GM12878 (cell line): ENCODE measurements at regions not wholly inside any gene's neighbourhood (a gene's known extent, or its start where the extent isn't known, plus 50 kb on each side); places are given as distances from the start of the nearest gene placed in this dataset.

Experiments used
- ATAC-seq: fragments of 200-7000 bp; cut with Tn5 transposase; 3 replicates; pipeline ENCODE4 v1.9.1; 2020; ENCODE audit warnings: mild to moderate bottlenecking, moderate library complexity
- BruUV-seq: library from RNA; stranded (reverse); fragments of 400-500 nt; replicated peaks from 2 replicates; lab custom pipeline; 2021; lab: Mats Ljungman, UMichigan
- CTCF ChIA-PET: fragments of 300-600 bp; sonication (Branson Sonifier 250); formaldehyde crosslinking; extraction: SDS; loops from one replicate; lab custom pipeline; 2021; ENCODE audit warnings: inconsistent platforms; lab: Yijun Ruan, JAX
- POLR2A ChIA-PET: fragments of 350-600 bp; formaldehyde crosslinking; extraction: SDS; loops from one replicate; lab custom pipeline; 2021; ENCODE audit warnings: inconsistent platforms; lab: Charles Lee
- RAD21 ChIA-PET: fragments of 300-600 bp; sonication (Branson Sonifier 250); formaldehyde crosslinking; loops from one replicate; lab custom pipeline; 2023; ENCODE audit warnings: antibody characterized with exemption; ENCODE audit not compliant: unreplicated experiment; lab: Charles Lee
- SMC1A ChIA-PET: fragments of 300-600 bp; sonication (Branson Sonifier 250); formaldehyde crosslinking; loops from one replicate; lab custom pipeline; 2023; ENCODE audit not compliant: unreplicated experiment, uncharacterized antibody; lab: Charles Lee
- DNase-seq: peaks from one replicate; pipeline ENCODE4 v3.0.0-alpha.2; 2011; ENCODE audit warnings: low read depth, low spot score
- FAIRE-seq: peaks from 3 replicates; lab custom pipeline; 2011; peaks lifted over from hg19 to GRCh38; lab: Jason Lieb, UNC
- H2AFZ ChIP-seq: 2 replicates; pipeline ENCODE4 v1.6.0; 2011; ENCODE audit warnings: low read depth, low read length, control low read depth; ENCODE audit not compliant: control insufficient read depth
- H3K27ac ChIP-seq: 2 replicates; pipeline ENCODE4 v1.5.1; 2011; ENCODE audit warnings: control low read depth; ENCODE audit not compliant: control insufficient read depth, insufficient read depth
- H3K27me3 ChIP-seq, 2 experiments: replicated peaks in 1 of 2; 2 replicates each; pipeline versions ENCODE4 v1.6.0 to v1.6.1; 2011; ENCODE audit warnings: low read length in 1 of 2; ENCODE audit not compliant: control insufficient read depth in 2 of 2, insufficient read depth in 2 of 2
- H3K36me3 ChIP-seq, 2 experiments: 2 replicates each; pipeline ENCODE4 v1.5.1; 2011; ENCODE audit warnings: low read length in 1 of 2; ENCODE audit not compliant: control insufficient read depth in 2 of 2, insufficient read depth in 2 of 2
- H3K4me1 ChIP-seq: 2 replicates; pipeline ENCODE4 v1.6.1; 2011; ENCODE audit warnings: mild to moderate bottlenecking, low read length, moderate library complexity, mixed read lengths; ENCODE audit not compliant: control insufficient read depth, insufficient read depth
- H3K4me2 ChIP-seq: 2 replicates; pipeline ENCODE4 v1.6.0; 2011; ENCODE audit warnings: control low read depth; ENCODE audit not compliant: control insufficient read depth, insufficient read depth
- H3K4me3 ChIP-seq: fragments of 200-600 bp; sonication (generic); 2 replicates; pipeline ENCODE4 v1.5.1; 2016
- H3K79me2 ChIP-seq: 2 replicates; pipeline ENCODE4 v1.6.0; 2011; ENCODE audit warnings: low read length; ENCODE audit not compliant: control insufficient read depth, insufficient read depth
- H3K9ac ChIP-seq: 2 replicates; pipeline ENCODE4 v1.8.0; 2011; ENCODE audit warnings: low read length, control low read depth, mixed read lengths; ENCODE audit not compliant: control insufficient read depth, insufficient read depth
- H3K9me3 ChIP-seq: replicated peaks from 3 replicates; pipeline ENCODE4 v1.5.1; 2011; ENCODE audit warnings: mild to moderate bottlenecking, low read length; ENCODE audit not compliant: control insufficient read depth, insufficient read depth
- H4K20me1 ChIP-seq: 2 replicates; pipeline ENCODE4 v1.6.0; 2011; ENCODE audit not compliant: control insufficient read depth, insufficient read depth
- NR2C2 ChIP-seq: IDR thresholded peaks from 2 replicates; pipeline ENCODE4 v1.6.1; 2011; ENCODE audit warnings: borderline replicate concordance, low read depth; ENCODE audit not compliant: control insufficient read depth, insufficient read length
- ZBTB40 ChIP-seq: fragments of 450-650 bp; IDR thresholded peaks from 2 replicates; pipeline ENCODE4 v1.6.1; 2016; ENCODE audit warnings: mild to moderate bottlenecking, moderate library complexity, borderline replicate concordance
- WGBS: methylation state at CpG from one replicate; pipeline ENCODE4 v1.1.6; 2016; ENCODE audit warnings: low lambda C conversion rate; ENCODE audit not compliant: insufficient replicate concordance, insufficient coverage; ENCODE audit errors: missing lambda C conversion rate; 5-methylcytosine and 5-hydroxymethylcytosine counted together
- in situ Hi-C: fragments of 300-500 bp; cut with MboI; formaldehyde crosslinking; loops from 9 replicates; pipeline ENCODE4 v1.14.3; 2018; ENCODE audit warnings: mixed read lengths
- intact Hi-C: fragments of 100-400 bp; cut with micrococcal nuclease; formaldehyde crosslinking; loops from one replicate; pipeline ENCODE4 v1.14.2; 2022; ENCODE audit not compliant: unreplicated experiment

GRCh38 chr1:228935855-228936727 is 200.8 kb downstream of the RHOU start:
- H3K4me3 ChIP-seq, result no peak overlapping the region
- in situ Hi-C loops, result no loop called here
- TF ChIP-seq ZBTB40 (no peak), NR2C2 (no peak)
- H3K36me3 ChIP-seq, result no peaks in the 10 kb centered on the region
- no peaks in the 10 kb centered on the region for H3K4me1 ChIP-seq
- no peaks in the 10 kb centered on the region for H4K20me1 ChIP-seq
- ChIA-PET RAD21 (no interaction called here), CTCF (no interaction called here), SMC1A (no interaction called here), POLR2A (no interaction called here)
- DNase-seq, result no peak
- 30% methylated on average over 15 of the region's 15 CpGs for WGBS
- BruUV-seq, result no TSS peak
- no peak overlapping the region for H3K4me2 ChIP-seq
- H3K79me2 ChIP-seq, result no peaks in the 10 kb centered on the region
- no peaks in the 10 kb centered on the region; a peak in 2 of 4 replicates for H3K27me3 ChIP-seq
- no peak overlapping the region for H2AFZ ChIP-seq
- no peak for FAIRE-seq
- no peak overlapping the region for H3K27ac ChIP-seq
- H3K9me3 ChIP-seq, result no peaks in the 10 kb centered on the region
- intact Hi-C loops, result no loop called here
- ATAC-seq, result no peak
- no peak overlapping the region for H3K9ac ChIP-seq
